Liver (tissue), 8 donors: ENCODE measurements at regions not wholly inside any gene's neighbourhood (a gene's known extent, or its start where the extent isn't known, plus 50 kb on each side); places are given as distances from the start of the nearest gene placed in this dataset.

Experiments used
- DNase-seq: peaks from one replicate; pipeline ENCODE4 v3.0.0-alpha.2; 2017; ENCODE audit warnings: low spot score
- H3K27ac ChIP-seq, 2 donors: one replicate each; pipeline ENCODE4 v1.7.0; 2013; ENCODE audit warnings: inconsistent platforms in 2 of 2, low read length in 2 of 2, control low read depth in 1 of 2, low read depth in 1 of 2, mild to moderate bottlenecking in 1 of 2
- H3K27me3 ChIP-seq, 4 donors: one replicate each; pipeline versions ENCODE4 v1.6.1 to v1.7.0; 2013; ENCODE audit warnings: low read length in 3 of 4, inconsistent platforms in 1 of 4, mild to moderate bottlenecking in 1 of 4, moderate library complexity in 1 of 4; ENCODE audit not compliant: control insufficient read depth in 4 of 4, insufficient read depth in 4 of 4
- H3K36me3 ChIP-seq, 4 donors: one replicate each; pipeline versions ENCODE4 v1.6.1 to v1.7.0; 2013; ENCODE audit warnings: low read length in 3 of 4, mild to moderate bottlenecking in 3 of 4, low read depth in 1 of 4, moderate library complexity in 1 of 4; ENCODE audit not compliant: control insufficient read depth in 4 of 4, insufficient read depth in 3 of 4
- H3K4me1 ChIP-seq, 4 donors: one replicate each; pipeline versions ENCODE4 v1.6.1 to v1.7.0; 2013; ENCODE audit warnings: low read length in 3 of 4, mild to moderate bottlenecking in 3 of 4, moderate library complexity in 1 of 4; ENCODE audit not compliant: control insufficient read depth in 4 of 4, insufficient read depth in 4 of 4
- H3K4me3 ChIP-seq, 3 donors: one replicate each; pipeline versions ENCODE4 v1.6.1 to v1.7.0; 2013; ENCODE audit warnings: low read length in 3 of 3, control low read depth in 1 of 3, low read depth in 1 of 3, mild to moderate bottlenecking in 1 of 3
- H3K9ac ChIP-seq, 2 donors: one replicate each; pipeline ENCODE4 v1.7.0; 2013; ENCODE audit warnings: low read length in 2 of 2, mild to moderate bottlenecking in 2 of 2, moderate library complexity in 2 of 2, control low read depth in 1 of 2, low read depth in 1 of 2
- H3K9me3 ChIP-seq, 4 donors: one replicate each; pipeline versions ENCODE4 v1.6.1 to v1.7.0; 2013; ENCODE audit warnings: low read length in 3 of 4; ENCODE audit not compliant: control insufficient read depth in 4 of 4
- ATF3 ChIP-seq: IDR thresholded peaks from 2 replicates; pipeline ENCODE4 v1.6.1; 2016; ENCODE audit warnings: antibody characterized with exemption
- CTCF ChIP-seq: fragments of 150-350 bp; IDR thresholded peaks from 2 replicates; pipeline ENCODE4 v1.5.1; 2017; ENCODE audit warnings: improper control_type of control experiment, low read depth, low read length; ENCODE audit not compliant: missing input control
- EGR1 ChIP-seq, 2 donors: IDR thresholded peaks; 2 replicates each; pipeline ENCODE4 v1.6.1; 2016 to 2018; ENCODE audit warnings: antibody characterized with exemption in 2 of 2, low read depth in 2 of 2
- FOXA1 ChIP-seq: IDR thresholded peaks from 2 replicates; pipeline ENCODE4 v1.6.1; 2016; ENCODE audit warnings: antibody characterized with exemption
- FOXA2 ChIP-seq: IDR thresholded peaks from 2 replicates; pipeline ENCODE4 v1.6.1; 2016; ENCODE audit warnings: antibody characterized with exemption
- GABPA ChIP-seq, 2 donors: IDR thresholded peaks in 1 of 2; conservative IDR thresholded peaks in 1 of 2; 2 replicates each; pipeline ENCODE4 v1.6.1; 2016; ENCODE audit warnings: antibody characterized with exemption in 2 of 2, mild to moderate bottlenecking in 1 of 2, moderate library complexity in 1 of 2
- HNF4A ChIP-seq, 2 donors: conservative IDR thresholded peaks; 2 replicates each; pipeline ENCODE4 v1.6.1; 2016; ENCODE audit warnings: antibody characterized with exemption in 2 of 2, mild to moderate bottlenecking in 2 of 2
- HNF4G ChIP-seq: IDR thresholded peaks from 2 replicates; pipeline ENCODE4 v1.6.1; 2016; ENCODE audit warnings: antibody characterized with exemption
- JUND ChIP-seq, 2 donors: IDR thresholded peaks; 2 replicates each; pipeline ENCODE4 v1.6.1; 2016; ENCODE audit warnings: antibody characterized with exemption in 2 of 2
- MAX ChIP-seq: IDR thresholded peaks from 2 replicates; pipeline ENCODE4 v1.6.1; 2016; ENCODE audit warnings: antibody characterized with exemption
- NR2F2 ChIP-seq: IDR thresholded peaks from 2 replicates; pipeline ENCODE4 v1.6.1; 2016; ENCODE audit warnings: antibody characterized with exemption
- RAD21 ChIP-seq, 2 donors: IDR thresholded peaks; 2 replicates each; pipeline ENCODE4 v1.6.1; 2016; ENCODE audit warnings: antibody characterized with exemption in 2 of 2, mild to moderate bottlenecking in 2 of 2
- REST ChIP-seq: IDR thresholded peaks from 2 replicates; pipeline ENCODE4 v1.6.1; 2016; ENCODE audit warnings: antibody characterized with exemption, mild to moderate bottlenecking
- RXRA ChIP-seq, 2 donors: IDR thresholded peaks; 2 replicates each; pipeline ENCODE4 v1.6.1; 2017 to 2018; ENCODE audit warnings: antibody characterized with exemption in 2 of 2, mild to moderate bottlenecking in 1 of 2
- SP1 ChIP-seq: IDR thresholded peaks from 2 replicates; pipeline ENCODE4 v1.6.1; 2018; ENCODE audit warnings: antibody characterized with exemption, mild to moderate bottlenecking
- TAF1 ChIP-seq: conservative IDR thresholded peaks from 2 replicates; pipeline ENCODE4 v1.6.1; 2016; ENCODE audit warnings: antibody characterized with exemption, mild to moderate bottlenecking
- YY1 ChIP-seq: IDR thresholded peaks from 2 replicates; pipeline ENCODE4 v1.6.1; 2016; ENCODE audit warnings: antibody characterized with exemption, mild to moderate bottlenecking
- ZBTB33 ChIP-seq: IDR thresholded peaks from 2 replicates; pipeline ENCODE4 v1.6.1; 2016; ENCODE audit warnings: antibody characterized with exemption
- WGBS: extraction: QIAGEN DNeasy Blood & Tissue Kit; methylation state at CpG from one replicate; pipeline ENCODE4 v1.1.7; 2013; 5-methylcytosine and 5-hydroxymethylcytosine counted together
- donor health status: healthy.
- donor health status: healthy.
- donor health status: healthy.
- donor health status: healthy.
- donor health status: healthy.

GRCh38 chr12:126337556-126338441 lies 1272.6 kb downstream of the AACS start:
- no peak overlapping the region for H3K4me3 ChIP-seq
- TF ChIP-seq ZBTB33 = no peak
- no peak for TF ChIP-seq GABPA (IDR thresholded peaks at IDR 0.05 in 1 of 2, conservative IDR thresholded peaks at IDR 0.05 in 1 of 2)
- no peak for TF ChIP-seq SP1
- TF ChIP-seq FOXA2 = no peak
- TF ChIP-seq HNF4A (conservative IDR thresholded peaks at IDR 0.05) = no peak
- no peak for TF ChIP-seq REST
- TF ChIP-seq CTCF = no peak
- no peak for TF ChIP-seq ATF3
- TF ChIP-seq RAD21 (IDR thresholded peaks at IDR 0.05) = no peak
- TF ChIP-seq TAF1 = no peak
- no peak for TF ChIP-seq NR2F2
- no peak for TF ChIP-seq RXRA (IDR thresholded peaks at IDR 0.05)
- no peak for TF ChIP-seq JUND (IDR thresholded peaks at IDR 0.05)
- no peak for TF ChIP-seq YY1
- TF ChIP-seq FOXA1 = no peak
- no peak for TF ChIP-seq MAX
- TF ChIP-seq EGR1 (IDR thresholded peaks at IDR 0.05; ENCODE audit: low read depth in 2 of 2) = no peak
- no peak for TF ChIP-seq HNF4G
- no peak overlapping the region for H3K27ac ChIP-seq
- H3K9me3 ChIP-seq = no peaks in the 10 kb centered on the region
- 80% methylated on average over 7 of the region's 7 CpGs for WGBS
- no peaks in the 10 kb centered on the region for H3K36me3 ChIP-seq
- no peak for DNase-seq
- H3K4me1 ChIP-seq = no peaks in the 10 kb centered on the region
- peaks cover 0 to 3% (median 0%) of the 10 kb centered on the region in 4 donors for H3K27me3 ChIP-seq
- H3K9ac ChIP-seq = no peak overlapping the region
